ENCODE measurements at regions not wholly inside any gene's neighbourhood (a gene's known extent, or its start where the extent isn't known, plus 50 kb on each side); places are given as distances from the start of the nearest gene placed in this dataset.

GRCh38 chr4:125519371-125520146, 204.8 kb downstream of the FAT4 start:
- TF ChIP-seq SNAI2 (CRISPR knock-in tag; IDR thresholded peaks at IDR 0.05) (no peak), TOX (CRISPR knock-in tag; IDR thresholded peaks at IDR 0.05; ENCODE audit: borderline replicate concordance) (no peak)
